ENCODE measurements at regions not wholly inside any gene's neighbourhood (a gene's known extent, or its start where the extent isn't known, plus 50 kb on each side); places are given as distances from the start of the nearest gene placed in this dataset.

- in situ Hi-C loops (cut with MboI; ENCODE audit: low sequenced_read_pairs, unreplicated experiment): no loop called here
- DNase-seq (ENCODE audit: low spot score): no peak
- no peak for TF ChIP-seq CTCF (IDR thresholded peaks at IDR 0.05; ENCODE audit: borderline replicate concordance, control extremely low read depth, extremely low read depth, insufficient read depth, missing control alignments)
Observed at GRCh38 chr12:126773491-126773890, 1493.5 kb upstream of the TMEM132C start.

GRCh38 chr12:126776026-126776655, 1490.8 kb upstream of the TMEM132C start:
- DNase-seq (ENCODE audit: low spot score): no peak
- TF ChIP-seq CTCF (IDR thresholded peaks at IDR 0.05; ENCODE audit: borderline replicate concordance, control extremely low read depth, extremely low read depth, insufficient read depth, missing control alignments): no peak
- in situ Hi-C loops (cut with MboI; ENCODE audit: low sequenced_read_pairs, unreplicated experiment): no loop called here

GRCh38 chr12:126780343-126780742, 1486.6 kb upstream of the TMEM132C start:
- no peak for DNase-seq (ENCODE audit: low spot score)
- TF ChIP-seq CTCF (IDR thresholded peaks at IDR 0.05; ENCODE audit: borderline replicate concordance, control extremely low read depth, extremely low read depth, insufficient read depth, missing control alignments): no peak
- in situ Hi-C loops (cut with MboI; ENCODE audit: low sequenced_read_pairs, unreplicated experiment): no loop called here

- no peak for DNase-seq (ENCODE audit: low spot score)
- in situ Hi-C loops (cut with MboI; ENCODE audit: low sequenced_read_pairs, unreplicated experiment): no loop called here
- no peak for TF ChIP-seq CTCF (IDR thresholded peaks at IDR 0.05; ENCODE audit: borderline replicate concordance, control extremely low read depth, extremely low read depth, insufficient read depth, missing control alignments)
Observed at GRCh38 chr12:126781593-126781992, 1485.4 kb upstream of the TMEM132C start.

GRCh38 chr12:126782083-126782482, 1484.9 kb upstream of the TMEM132C start:
- TF ChIP-seq CTCF (IDR thresholded peaks at IDR 0.05; ENCODE audit: borderline replicate concordance, control extremely low read depth, extremely low read depth, insufficient read depth, missing control alignments): no peak
- in situ Hi-C loops (cut with MboI; ENCODE audit: low sequenced_read_pairs, unreplicated experiment): no loop called here
- DNase-seq (ENCODE audit: low spot score): no peak

GRCh38 chr12:126784328-126784921, 1482.5 kb upstream of the TMEM132C start:
- DNase-seq (ENCODE audit: low spot score): no peak
- TF ChIP-seq CTCF (IDR thresholded peaks at IDR 0.05; ENCODE audit: borderline replicate concordance, control extremely low read depth, extremely low read depth, insufficient read depth, missing control alignments): peak; percentile 6
- in situ Hi-C loops (cut with MboI; ENCODE audit: low sequenced_read_pairs, unreplicated experiment): no loop called here

Data from GM13976 (cell line).